ENCODE measurements at regions not wholly inside any gene's neighbourhood (a gene's known extent, or its start where the extent isn't known, plus 50 kb on each side); places are given as distances from the start of the nearest gene placed in this dataset.

DNA sequence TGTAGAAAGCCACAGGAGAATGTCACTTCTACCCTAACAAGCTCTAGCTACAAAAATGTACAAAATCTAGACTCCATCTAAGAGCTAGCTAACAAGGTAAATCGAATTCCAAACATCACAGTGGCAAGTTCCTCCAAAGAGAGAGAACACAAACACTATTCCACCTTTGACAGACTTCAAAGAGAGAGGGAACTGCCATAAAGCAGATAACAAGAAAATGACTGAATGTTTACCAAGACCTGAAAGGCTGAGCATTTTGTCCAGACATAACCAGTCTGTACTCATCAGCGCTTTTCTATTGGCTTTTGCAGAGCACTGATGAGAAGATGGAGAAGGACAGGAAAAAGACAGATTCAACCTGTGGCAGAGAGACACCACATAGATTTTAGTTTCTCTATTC, 1419.6 kb upstream of the ALCAM start:
- no peaks in the 10 kb centered on the region for H3K4me1 ChIP-seq
- H3K4me3 ChIP-seq: no peak overlapping the region
- no peak for ATAC-seq
- DNase-seq: no peak
- intact Hi-C loops (cut with DNase I): no loop called here
- H3K27ac ChIP-seq: no peak overlapping the region
- WGBS, 4 donors: 47 to 93% (median 58%) methylated on average over 2 of the region's 2 CpGs
- no peaks in the 10 kb centered on the region for H3K36me3 ChIP-seq
- H3K9me3 ChIP-seq: no peaks in the 10 kb centered on the region
- TF ChIP-seq, protein P1, sequence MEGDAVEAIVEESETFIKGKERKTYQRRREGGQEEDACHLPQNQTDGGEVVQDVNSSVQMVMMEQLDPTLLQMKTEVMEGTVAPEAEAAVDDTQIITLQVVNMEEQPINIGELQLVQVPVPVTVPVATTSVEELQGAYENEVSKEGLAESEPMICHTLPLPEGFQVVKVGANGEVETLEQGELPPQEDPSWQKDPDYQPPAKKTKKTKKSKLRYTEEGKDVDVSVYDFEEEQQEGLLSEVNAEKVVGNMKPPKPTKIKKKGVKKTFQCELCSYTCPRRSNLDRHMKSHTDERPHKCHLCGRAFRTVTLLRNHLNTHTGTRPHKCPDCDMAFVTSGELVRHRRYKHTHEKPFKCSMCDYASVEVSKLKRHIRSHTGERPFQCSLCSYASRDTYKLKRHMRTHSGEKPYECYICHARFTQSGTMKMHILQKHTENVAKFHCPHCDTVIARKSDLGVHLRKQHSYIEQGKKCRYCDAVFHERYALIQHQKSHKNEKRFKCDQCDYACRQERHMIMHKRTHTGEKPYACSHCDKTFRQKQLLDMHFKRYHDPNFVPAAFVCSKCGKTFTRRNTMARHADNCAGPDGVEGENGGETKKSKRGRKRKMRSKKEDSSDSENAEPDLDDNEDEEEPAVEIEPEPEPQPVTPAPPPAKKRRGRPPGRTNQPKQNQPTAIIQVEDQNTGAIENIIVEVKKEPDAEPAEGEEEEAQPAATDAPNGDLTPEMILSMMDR (IDR thresholded peaks at IDR 0.05): no peak
- no peak for TF ChIP-seq POLR2A (IDR thresholded peaks at IDR 0.05)
- no peaks in the 10 kb centered on the region for H3K27me3 ChIP-seq

DNA sequence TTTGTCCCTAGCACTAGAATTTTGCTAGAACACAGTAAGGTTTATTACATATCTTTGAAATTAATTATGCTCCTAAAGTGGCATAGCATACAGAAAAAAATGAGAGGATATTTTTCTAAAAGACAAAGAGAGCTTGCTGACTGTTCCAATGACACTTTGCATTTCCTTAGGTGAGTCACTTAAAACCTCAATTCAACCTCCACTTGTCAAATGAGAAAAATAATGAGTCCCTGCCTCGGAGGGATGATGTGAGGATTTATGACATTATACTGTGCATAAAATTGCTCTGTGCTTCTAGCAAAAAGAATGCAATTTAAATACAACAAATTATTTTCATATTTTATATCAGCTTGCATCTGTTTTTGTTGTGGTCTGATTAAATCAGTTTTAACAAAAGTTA, 1417.0 kb upstream of the ALCAM start:
- no peak for ATAC-seq
- Histone ChIP-seq H3K9me3 (no peaks in the 10 kb centered on the region), H3K36me3 (no peaks in the 10 kb centered on the region), H3K4me1 (no peaks in the 10 kb centered on the region), H3K27me3 (no peaks in the 10 kb centered on the region), H3K4me3 (no peak overlapping the region), H3K27ac (no peak overlapping the region)
- no peak for DNase-seq
- no peak for TF ChIP-seq POLR2A (IDR thresholded peaks at IDR 0.05)
- TF ChIP-seq, protein P1 (IDR thresholded peaks at IDR 0.05): no peak
- intact Hi-C loops (cut with DNase I): no loop called here
- 50 to 66% (median 62%) methylated on average over 1 of the region's 1 CpG for WGBS, 4 donors

DNA sequence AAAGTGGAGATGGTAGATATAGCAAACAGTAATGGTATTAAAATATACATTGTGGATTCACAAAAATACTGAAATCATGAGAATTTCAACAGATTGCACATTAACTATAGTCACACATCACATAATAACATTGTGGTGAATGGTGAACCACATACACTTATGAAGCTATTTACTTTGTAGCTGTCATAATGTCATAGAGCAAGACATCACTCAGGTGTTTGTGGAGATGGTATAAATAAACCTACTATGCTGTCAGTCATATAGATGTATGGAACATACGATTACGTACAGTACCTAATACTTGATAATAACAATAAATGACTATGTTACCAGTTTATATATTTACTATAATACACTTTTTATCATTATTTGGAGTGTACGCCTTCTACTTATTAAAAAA, 1416.0 kb upstream of the ALCAM start:
- TF ChIP-seq, protein P1 (IDR thresholded peaks at IDR 0.05): no peak
- no peak for TF ChIP-seq POLR2A (IDR thresholded peaks at IDR 0.05)
- DNase-seq (no peak), ATAC-seq (no peak)
- no peak overlapping the region for H3K4me3 ChIP-seq
- intact Hi-C loops (cut with DNase I): no loop called here
- H3K27me3 ChIP-seq: no peaks in the 10 kb centered on the region
- no peak overlapping the region for H3K27ac ChIP-seq
- H3K36me3 ChIP-seq: no peaks in the 10 kb centered on the region
- no peaks in the 10 kb centered on the region for H3K4me1 ChIP-seq
- H3K9me3 ChIP-seq: no peaks in the 10 kb centered on the region
- WGBS, 4 donors: 56 to 87% (median 64%) methylated on average over 3 of the region's 3 CpGs

DNA sequence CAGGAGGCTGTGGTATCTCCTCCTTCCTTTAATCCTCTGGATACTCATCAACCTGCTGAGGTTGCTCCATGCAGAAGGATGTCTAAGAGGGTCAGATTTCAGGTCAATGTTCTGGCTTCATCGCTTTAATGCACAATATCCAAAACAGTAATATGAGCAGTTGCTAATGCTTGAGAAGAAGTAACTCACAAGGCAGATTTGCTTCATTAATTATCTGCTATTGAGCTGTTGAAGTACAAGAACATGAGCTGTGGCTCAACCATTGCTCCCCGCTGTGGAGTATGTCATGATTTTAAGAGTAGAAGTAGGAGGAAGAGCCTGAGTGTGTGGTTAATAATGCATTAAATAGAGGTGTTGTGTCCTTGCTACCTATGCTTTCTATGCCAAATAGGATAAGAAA, 1412.9 kb upstream of the ALCAM start:
- no peak overlapping the region for H3K4me3 ChIP-seq
- no peaks in the 10 kb centered on the region for H3K36me3 ChIP-seq
- 84 to 93% (median 89%) methylated on average over 2 of the region's 2 CpGs for WGBS, 4 donors
- no peak overlapping the region for H3K27ac ChIP-seq
- H3K27me3 ChIP-seq: no peaks in the 10 kb centered on the region
- intact Hi-C loops (cut with DNase I): no loop called here
- ATAC-seq (no peak), DNase-seq (no peak)
- TF ChIP-seq, protein P1 (IDR thresholded peaks at IDR 0.05): no peak
- no peak for TF ChIP-seq POLR2A (IDR thresholded peaks at IDR 0.05)
- no peaks in the 10 kb centered on the region for H3K4me1 ChIP-seq
- no peaks in the 10 kb centered on the region for H3K9me3 ChIP-seq
